Stimulated activated CD4-positive, alpha-beta T cell treated with anti-CD3 and anti-CD28 coated beads, Interleukin-12 subunit alpha, Interleukin-12 subunit beta, amount 100 ng/mL, for 4 hours (primary cell): ENCODE measurements at regions not wholly inside any gene's neighbourhood (a gene's known extent, or its start where the extent isn't known, plus 50 kb on each side); places are given as distances from the start of the nearest gene placed in this dataset.
"Not testable (repeated sequence)": the region's sequence is repeated elsewhere in the genome, so short reads cannot be mapped to it uniquely, and the experiment has no call there.

Experiments used
- DNase-seq: peaks from one replicate; pipeline ENCODE4 v3.0.0-alpha.2; 2020

DNA sequence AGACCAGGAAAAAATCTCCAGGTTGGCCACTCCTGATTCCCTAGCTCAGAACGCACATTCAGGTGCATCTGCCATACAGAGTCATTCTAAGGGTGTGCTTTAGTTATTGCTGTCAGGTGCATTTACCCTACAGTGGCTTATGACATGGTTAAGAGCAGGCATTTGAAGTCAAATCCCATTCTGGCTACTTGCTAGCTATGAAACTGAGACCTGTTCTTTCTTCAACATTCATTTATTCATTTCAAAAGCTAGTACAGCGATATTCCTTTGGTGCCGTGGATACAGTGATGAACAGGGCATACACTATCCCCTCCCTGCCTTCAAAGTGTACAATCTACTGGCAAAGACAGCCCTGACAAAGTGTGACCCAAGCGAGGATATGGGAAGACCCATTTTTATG lies 508.3 kb downstream of the NPIPA7 start:
- no peak for DNase-seq

DNA sequence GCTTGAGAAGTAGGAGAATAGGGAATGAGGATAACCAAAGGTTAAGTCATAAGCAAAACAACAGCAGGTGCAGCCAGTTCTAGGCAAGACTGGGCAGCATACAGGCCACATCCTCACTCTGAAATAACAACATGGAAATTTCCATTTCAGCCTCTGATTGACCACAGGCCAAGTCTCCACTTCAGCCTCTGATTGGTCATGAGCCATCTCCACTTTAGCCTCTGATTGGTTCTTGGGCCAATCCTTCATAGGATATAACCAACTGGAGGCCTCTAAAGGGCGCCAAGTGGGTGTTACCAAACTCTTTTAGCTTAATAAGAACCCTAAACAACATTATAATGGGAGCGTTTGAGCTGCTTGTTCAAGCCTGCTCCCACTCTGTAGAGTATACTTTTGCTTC lies 512.0 kb downstream of the NPIPA7 start:
- DNase-seq: no peak

DNA sequence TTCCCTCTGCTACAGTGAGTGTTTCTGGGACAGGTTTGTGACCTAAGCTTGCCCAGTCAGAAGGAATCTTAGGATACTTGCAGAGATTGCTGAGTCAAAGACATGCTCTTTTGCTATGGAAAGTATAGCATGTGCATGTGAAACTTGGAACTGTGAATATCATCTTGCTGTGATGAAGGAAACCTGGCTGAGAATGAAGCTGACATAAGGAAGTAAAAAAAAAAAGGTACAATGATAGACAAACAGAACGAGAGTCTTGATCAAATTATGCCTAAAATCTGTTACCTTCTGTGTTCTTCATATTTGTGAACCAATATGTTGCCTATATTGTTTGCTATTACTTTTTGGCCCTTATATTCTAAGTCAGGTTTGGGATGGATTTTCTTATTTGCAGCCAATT lies 525.7 kb downstream of the NPIPA7 start:
- no peak for DNase-seq

DNA sequence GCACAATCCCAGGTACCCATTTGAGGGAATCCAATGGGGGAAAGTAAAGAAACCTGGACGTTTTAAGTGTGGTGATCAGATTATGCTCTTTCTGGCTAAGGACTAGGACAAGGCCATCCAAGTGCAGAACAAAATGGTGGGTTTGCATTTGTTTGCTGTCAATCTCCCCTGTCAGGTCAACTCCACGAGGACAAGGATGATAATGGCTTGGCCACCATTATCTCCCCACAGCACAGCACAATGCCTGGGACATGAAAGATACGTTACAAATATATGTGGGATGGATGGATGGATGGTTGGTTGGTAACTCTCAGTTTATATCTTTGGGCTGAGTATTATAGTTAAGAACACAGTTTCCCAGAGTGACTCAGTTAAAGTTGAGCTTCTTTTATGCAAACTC lies 526.9 kb downstream of the NPIPA7 start:
- DNase-seq: no peak

DNA sequence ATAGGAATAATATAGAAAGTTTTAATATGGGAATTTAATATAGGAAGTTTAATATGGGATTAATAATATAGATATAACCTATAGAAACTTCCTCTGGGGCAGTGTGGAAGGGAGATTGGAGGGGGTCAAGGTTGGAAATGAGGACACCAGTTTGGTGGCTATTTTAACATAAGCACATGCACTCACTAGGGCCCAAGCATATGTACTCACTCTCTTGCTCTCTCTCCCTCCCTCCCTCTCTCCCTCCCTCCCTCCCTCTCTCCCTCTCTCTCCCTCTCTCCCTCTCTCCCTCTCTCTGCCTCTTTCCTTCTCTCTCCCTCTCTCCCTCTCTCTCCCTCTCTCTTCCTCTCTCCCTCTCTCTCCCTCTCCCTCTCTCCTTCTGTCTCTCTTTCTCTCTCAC lies 528.1 kb downstream of the NPIPA7 start:
- DNase-seq: no peak

DNA sequence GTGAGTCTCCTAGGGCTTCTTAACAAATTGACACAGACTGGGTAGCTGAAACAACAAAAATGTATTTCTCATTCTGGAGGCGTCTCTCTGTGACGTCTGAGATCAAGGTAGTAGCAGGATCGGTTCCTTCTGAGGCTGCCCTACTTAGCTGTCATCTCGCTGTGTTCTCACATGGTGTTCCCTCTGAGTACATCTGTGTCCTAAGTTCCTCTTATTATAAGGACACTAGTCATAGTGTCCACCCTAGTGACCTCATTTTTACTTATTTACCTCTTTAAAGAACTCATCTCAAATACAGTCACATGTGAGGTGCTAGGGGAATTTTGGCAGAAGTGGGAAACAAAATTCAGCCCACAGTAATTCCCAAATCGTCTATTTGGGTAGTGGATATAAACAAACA lies 529.1 kb downstream of the NPIPA7 start:
- no peak for DNase-seq

DNA sequence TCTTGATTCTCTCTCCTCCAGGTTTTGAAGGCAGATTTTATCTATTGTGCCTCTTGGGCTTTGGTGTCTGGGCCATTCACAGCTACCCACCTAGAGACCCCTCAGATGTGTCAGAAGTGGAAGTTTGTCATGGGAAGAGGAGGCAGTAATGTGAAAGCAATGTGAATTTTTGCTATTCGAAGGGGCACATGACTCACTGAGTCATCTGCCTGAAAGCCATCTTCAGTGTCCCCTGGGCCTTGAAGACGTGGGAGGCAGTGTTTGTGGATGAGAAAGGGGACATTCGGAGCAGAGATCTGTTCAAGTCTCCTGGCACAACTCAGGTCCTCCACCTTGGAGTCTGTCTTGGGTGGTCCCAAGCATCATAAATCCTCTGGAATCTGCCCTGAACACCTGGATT lies 530.2 kb downstream of the NPIPA7 start:
- DNase-seq: no peak

DNA sequence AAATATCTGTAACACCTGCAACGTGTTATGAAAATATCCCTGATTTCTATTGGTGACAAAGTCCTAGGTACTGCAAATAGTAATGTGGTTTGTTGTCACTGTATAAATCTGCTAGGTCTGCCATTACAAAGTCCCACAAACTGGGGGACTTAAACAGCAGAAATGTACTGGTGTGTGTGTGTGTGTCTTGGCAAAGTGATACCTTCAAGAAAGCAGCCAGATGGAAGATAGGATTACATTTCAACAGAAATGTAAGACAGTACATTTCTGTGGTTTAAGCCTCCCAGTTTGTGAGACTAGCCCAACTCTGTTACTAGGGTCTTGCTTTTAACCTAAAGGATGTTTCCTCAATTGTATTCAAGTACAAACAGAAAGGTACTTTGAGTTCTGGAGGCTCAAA lies 531.7 kb downstream of the NPIPA7 start:
- DNase-seq: no peak

DNA sequence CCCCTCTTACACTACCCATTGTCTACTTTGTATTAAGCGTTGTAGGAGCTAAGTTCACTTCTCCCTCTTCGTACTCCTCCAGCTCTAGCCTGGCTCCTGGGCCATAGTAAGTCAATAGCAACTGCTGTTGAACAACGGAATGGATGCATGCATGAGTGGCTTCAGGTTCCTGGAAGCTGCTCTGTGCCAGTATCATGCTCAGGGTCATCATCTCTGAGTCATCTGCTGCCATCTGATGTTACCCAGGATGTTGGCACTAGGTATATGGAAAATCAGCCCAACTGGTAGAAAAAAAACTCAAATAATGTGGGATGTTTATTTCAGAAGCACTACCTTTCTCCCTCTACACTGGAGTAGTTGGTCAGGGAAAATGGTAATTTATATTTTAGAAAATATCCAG lies 536.8 kb downstream of the NPIPA7 start:
- DNase-seq: no peak

DNA sequence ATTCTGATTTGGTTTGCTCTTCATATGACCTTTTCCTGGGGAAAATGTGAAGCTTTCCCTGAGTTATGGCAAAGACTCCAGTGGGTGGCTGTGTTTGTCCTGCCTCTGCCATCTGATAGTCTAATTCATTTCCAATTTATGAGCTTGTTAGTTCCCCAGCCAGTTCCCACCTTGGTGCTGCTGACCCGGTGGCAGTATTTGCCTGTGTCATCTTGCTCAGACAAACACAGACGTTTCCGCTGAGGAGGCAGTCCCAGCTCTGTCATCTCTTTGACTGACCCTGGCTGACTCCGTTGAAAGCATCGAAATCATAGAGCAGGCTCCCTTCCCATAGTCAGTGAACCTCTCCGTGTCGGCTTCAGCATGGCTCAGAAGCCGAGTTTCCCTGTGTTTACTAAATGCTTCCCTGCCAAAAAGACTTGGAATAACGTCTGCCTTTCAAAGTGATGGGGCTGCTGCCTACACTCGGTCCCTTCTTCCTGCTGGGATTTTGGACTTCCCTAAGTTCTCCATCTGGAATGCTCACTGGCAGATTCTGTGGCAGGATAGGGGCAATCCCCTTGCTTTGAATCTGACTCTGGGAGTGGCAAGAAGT lies 538.3 kb downstream of the NPIPA7 start:
- no peak for DNase-seq

DNA sequence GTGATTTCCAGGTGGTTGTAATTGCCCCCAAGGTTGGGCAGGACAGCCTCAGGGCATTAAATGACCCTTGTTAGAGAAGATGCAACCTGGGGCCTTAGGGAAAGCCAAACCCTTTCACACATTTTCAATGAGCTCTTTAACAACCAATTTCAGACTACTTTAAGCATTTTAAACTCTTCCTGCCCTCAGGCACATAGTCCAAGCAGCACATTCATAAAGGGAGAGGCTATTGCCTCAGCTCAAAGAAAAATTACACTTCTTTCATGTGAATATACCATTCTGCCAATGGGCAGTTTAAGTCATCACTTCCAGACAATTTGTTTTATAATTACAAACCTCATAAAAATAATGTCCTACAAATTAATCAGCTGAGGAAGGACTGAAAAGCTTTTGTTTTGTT lies 544.5 kb downstream of the NPIPA7 start:
- DNase-seq: no peak

DNA sequence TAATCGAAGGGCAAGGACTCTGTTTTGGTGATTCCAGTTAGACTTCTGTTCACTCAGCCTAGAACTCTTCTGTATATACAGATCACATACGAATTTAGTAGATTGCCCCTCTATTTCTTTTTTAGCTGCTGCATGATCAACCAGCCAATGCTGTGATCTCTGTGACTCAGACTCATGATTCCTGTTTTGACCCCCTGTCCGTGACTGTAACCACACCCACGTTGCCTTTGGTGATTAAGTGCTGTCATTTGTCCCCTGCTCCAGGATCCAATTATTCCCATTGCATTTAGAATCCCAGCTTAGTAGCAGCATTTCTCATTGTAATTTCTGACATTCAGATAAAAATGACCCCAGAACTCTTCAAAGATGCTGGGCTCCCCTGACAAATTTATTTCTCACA lies 545.7 kb downstream of the NPIPA7 start:
- DNase-seq: no peak

DNA sequence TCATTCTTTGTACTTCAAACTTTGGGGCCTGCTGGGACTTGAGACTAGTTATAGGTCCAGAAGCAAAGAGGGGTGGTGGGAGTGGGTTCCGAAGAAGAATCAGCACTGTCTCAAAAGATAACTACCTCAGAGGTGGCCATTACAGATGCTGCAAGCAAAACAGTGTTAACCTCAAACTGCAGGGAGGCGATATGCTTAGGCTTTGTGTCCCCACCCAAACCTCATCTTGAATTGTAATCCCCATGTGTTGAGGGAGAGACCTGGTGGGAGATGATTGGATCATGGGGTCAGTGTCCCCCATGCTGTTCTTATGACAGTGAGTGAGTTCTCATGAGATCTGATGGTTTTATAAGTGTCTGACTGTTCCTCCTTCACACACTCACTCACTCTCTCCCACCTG lies 545.3 kb downstream of the XYLT1 start:
- DNase-seq: no peak

DNA sequence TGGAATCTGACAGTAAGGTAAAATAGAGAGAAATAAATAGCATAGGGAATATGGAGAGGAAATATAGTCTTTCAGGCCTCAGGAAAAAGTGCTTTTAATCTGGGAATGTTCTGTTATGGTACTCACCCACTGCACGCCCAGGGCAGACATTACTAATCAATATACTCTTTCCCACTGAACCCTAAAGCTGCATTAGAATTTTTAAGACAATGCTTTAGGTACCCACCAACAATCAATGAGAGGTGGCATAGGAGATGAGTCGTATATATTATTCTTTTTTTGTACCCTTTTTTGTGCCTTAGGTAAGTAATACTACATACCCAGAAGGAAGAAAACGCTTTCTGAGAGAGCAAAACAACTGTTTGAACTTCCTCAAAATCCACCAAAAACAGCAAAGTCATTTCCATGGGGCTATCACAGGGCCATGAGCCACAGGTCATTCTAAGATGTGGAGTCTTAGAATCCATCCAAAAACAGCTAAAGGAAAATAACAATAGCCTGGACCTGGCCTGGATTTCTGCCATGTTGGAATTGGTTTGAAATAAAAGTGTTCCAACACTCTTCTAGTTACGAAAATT lies 542.1 kb downstream of the XYLT1 start:
- no peak for DNase-seq

DNA sequence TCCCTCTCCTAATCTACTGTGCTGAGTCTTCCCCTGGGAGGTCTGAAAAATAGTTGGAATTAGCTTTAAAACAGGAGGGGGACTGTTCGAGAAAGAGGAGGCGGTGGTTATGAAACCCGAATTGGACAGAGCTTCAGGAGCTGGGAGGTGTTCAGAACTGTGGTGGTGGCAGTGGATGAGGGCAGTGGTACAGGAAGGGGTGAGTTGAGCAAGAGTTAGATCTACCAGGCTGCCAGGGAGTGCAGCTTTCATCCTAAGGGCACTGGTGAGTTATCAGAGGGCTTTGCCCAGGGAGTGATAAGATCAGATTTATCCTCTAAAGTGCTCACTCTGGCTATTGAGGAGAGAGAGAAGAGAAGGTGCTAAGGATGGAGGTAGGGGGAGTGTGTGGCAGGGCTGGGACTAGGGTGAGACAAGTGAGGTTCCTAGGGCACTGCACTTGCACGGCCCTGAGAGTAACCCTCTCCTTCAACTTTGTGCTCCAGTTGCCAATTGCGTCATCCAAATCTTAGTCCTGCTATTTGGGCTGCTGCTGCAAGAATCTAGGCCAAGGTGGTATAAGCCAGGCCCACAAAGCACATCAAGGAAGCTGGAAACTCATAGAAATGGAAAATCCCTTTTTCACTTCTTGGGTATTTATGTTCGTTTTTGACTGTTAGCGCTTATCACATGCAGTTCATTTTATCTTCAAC lies 540.3 kb downstream of the XYLT1 start:
- no peak for DNase-seq

DNA sequence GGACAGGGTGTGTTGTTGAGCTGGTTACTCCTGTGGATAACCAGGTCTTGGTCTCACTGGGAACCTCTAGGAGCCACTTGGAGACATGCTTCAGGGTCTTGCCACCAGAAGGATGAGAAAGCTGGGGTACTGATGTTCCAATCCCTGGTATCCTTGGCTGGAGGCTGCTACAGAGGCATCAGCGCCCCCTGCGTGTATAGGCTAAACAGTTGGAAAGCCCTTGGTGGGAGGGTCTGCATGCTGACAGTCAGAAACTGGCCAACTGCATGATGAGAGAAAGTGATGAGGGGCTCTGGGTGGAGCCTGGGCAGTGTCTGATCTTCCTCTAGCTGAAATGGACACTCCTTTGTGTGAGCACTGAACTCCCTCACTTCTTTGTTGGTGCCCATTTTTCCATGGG lies 536.9 kb downstream of the XYLT1 start:
- no peak for DNase-seq

DNA sequence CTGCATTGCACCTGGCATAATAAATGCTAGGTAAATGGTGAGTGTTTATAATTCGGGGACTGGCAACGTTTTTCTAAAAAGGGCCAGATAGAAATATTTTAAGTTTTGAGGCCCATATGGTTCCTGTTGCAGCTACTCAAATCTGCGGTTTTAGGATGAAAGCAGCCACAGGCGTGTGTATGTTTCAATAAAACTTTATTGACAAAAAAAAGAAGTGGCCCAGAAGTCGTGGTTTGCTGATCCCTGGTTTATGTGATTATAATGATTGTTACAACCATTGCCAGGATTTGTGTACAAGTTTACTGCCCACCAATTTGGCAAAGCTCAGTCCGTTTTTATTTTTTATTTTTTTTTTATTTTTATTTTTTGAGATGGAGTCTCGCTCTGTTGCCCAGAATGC lies 536.1 kb downstream of the XYLT1 start:
- no peak for DNase-seq

DNA sequence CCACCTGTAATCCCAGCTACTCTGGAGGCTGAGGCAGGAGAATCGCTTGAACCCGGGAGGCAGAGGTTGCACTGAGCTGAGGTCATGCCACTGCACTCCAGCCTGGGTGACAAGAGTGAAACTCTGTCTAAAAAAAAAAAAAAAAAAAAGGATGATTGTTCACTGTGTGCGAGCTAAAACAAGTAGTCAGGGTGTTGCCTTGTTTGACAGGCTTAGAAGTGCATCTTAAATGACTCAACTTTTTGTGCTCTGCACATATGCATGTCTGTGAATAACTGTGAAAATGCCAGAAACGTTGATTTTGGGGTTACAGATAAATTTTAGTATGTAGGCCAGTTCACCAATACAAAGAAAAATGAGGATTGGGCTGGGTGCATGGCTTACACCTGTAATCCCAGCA lies 534.9 kb downstream of the XYLT1 start:
- DNase-seq: not testable (repeated sequence)

DNA sequence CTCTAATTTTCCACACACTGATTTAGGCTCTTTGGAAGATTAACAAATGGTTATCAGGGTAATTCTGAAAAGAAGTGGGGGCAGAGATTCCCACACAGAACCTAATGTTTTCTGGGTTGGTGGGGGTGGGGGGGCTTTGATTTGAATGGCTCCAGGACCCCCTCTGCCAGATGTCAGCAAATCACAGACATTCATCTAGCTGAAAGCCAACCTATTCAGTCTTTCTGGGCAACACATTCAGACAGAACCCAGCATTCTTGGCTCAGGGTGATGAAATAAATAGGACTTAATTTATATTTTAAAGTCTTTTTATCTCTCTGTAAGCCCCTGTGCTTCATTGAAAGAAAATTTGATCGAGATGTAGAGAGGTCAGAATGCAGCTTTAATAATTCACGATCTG lies 533.2 kb downstream of the XYLT1 start:
- no peak for DNase-seq

DNA sequence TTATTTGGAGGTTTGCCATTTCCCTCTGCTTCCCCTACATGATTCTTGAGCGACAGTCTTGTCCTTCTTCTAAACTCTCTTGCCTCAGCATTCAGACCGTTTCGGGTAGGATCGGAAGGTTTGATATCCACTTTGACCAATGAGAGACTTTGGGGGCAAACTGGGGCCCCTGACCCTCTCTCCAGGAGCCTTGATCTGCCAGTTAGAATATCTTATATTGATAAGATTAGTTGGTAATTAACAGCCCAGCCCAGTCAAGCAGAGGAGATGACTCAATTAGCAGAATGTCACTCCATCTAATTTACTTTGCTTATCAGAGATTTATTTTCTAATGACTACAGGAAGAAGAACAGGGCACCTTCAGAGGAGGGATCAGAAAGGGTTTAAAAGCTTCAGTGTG lies 532.8 kb downstream of the XYLT1 start:
- no peak for DNase-seq

DNA sequence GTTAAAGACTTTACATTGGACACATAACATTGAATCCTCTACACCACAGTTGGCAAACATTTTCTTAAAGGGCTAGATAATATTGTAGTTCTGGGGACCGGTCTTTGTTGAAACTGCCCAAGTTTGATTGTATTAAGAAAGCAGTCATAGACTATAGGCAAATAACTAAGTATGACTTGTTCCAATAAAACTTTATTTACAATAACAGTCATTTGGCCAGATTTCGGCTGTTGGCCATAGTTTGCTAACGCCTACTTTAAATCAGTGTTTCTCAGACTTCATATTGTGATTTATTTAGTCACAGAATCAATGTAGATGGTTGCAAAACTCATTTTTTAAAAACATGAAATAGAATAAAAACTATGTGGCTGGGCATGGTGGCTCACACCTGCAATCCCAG lies 531.8 kb downstream of the XYLT1 start:
- no peak for DNase-seq

DNA sequence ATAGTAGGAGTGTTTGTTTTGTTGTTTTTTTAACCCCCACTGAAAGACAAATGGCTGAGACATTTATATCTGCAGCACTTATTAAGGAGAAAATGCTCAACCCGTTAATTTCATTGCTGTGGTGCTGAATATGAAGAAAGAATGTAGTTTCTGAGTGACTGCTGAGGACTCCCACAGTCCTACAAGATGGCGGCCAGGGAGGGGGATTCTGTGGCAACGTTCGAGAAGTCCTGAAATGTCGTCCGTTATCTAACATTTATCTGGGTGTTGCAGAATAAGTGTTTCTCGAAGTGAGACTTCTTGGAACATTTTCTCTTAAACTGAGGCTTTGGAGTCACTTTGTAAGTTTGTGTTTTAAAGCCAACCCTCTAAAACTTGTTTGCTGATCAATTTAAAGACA lies 530.4 kb downstream of the XYLT1 start:
- no peak for DNase-seq

DNA sequence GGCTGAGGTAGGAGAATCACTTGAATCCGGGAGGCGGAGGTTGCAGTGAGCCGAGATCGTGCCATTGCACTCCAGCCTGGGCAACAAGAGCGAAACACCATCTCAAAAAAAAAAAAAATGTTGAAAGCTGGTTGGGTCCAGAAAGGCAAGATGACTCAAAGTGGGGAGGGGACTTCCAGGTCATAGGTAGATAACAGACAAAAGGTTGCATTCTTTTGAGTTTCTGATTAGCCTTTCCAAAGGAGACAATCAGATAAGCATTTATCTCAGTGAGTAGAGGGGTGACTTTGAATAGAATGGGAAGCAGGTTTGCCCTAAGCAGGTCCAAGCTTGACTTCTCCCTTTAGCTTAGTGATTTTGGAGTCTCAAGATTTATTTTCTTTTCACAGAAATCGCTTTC lies 527.9 kb downstream of the XYLT1 start:
- not testable (repeated sequence) for DNase-seq

DNA sequence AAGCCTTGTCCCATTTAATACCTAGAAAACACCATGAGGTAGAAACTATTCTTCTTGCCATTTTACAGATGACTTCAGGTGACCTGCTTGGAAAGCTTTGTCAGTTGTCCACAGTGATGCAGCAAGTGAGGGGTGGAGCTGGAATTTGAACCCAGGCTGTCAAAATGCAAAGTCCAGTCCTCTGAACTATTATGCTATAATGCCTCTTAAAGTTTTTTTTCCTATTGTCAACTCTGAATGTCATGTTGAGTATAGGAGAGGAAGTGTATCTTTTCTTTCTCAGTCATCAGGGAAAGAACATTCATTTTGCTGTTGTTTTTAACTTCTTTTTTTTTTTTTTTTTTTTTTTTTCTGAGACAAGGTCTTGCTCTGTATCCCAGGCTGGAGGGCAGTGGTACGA lies 525.6 kb downstream of the XYLT1 start:
- DNase-seq: no peak

DNA sequence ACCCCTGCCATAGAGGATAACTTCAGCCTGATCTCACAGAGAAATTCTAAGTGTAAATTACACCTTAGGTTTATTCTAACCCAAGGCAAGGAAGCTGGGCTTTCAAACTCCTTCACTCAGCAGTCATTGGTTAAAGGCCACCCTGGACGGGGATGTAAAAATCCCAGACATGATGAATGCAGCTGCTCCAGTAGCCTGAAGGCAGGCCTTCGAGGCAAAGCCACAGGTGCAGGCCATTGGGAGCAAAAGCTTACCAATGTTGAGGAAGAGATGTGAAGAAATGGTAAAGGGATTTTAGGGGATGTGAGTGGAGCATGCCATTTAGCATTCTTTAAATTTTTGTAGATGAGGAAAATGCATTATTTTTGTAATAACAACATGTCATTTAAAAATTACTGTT lies 514.4 kb downstream of the XYLT1 start:
- DNase-seq: no peak
